ENCODE measurements at regions not wholly inside any gene's neighbourhood (a gene's known extent, or its start where the extent isn't known, plus 50 kb on each side); places are given as distances from the start of the nearest gene placed in this dataset.

DNA sequence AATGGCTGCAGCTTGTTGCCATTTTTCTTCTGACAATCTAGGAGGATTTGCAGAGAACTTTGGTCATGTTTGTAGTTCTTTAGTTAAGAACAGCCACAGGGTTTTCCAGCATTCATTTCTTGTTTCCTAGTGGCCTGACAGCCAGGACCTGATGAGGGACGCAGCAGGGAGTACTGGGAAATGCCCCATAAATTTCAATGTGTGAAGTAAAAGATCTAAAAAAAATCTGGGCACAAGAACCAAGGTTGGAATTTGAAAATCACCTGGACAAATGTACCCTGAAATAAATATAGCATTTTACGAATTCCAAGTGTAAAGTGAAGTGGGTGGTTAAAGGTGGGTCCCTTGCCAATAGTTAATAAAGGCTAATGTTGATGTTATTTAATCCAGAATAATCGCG is 195.0 kb downstream of the ZIC1 start:
- CTCF ChIA-PET: no interaction called here
- Histone ChIP-seq H3K9ac (ENCODE audit: low read depth, low read length) (no peak overlapping the region), H4K91ac (ENCODE audit: insufficient read depth, low read depth, low read length) (no peak overlapping the region), H3K4me2 (ENCODE audit: low read depth, low read length) (no peak overlapping the region), H3K4me1 (ENCODE audit: control insufficient read depth, insufficient read depth, low read length) (no peaks in the 10 kb centered on the region), H2BK5ac (ENCODE audit: low read depth, low read length, poor library complexity, severe bottlenecking) (no peak overlapping the region), H4K8ac (ENCODE audit: low read depth in 2 of 2, low read length in 2 of 2) (no peak overlapping the region), H4K20me1 (ENCODE audit: insufficient read depth, low read length) (no peaks in the 10 kb centered on the region), H2AK5ac (ENCODE audit: low read depth, low read length) (no peak overlapping the region), H2AFZ (replicated peaks; ENCODE audit: low read length, poor library complexity) (no peak overlapping the region), H3K23ac (ENCODE audit: low read depth, low read length) (no peak overlapping the region), H2BK20ac (ENCODE audit: low read depth, low read length) (no peak overlapping the region), H2BK120ac (ENCODE audit: low read depth, low read length) (no peak overlapping the region), H3K36me3 (ENCODE audit: control insufficient read depth, insufficient read depth, low read length) (no peaks in the 10 kb centered on the region), H3K79me1 (ENCODE audit: low read depth in 1 of 2, low read length in 2 of 2) (no peaks in the 10 kb centered on the region), H4K5ac (ENCODE audit: low read depth, low read length) (no peak overlapping the region), H3K56ac (ENCODE audit: extremely low read depth, insufficient read depth, low read length) (no peak overlapping the region), H3K14ac (replicated peaks; ENCODE audit: low read depth, low read length) (no peak overlapping the region), H3K18ac (ENCODE audit: low read depth, low read length) (no peak overlapping the region), H3K9me1 (ENCODE audit: insufficient read depth, low read length) (no peaks in the 10 kb centered on the region), H3K27ac (ENCODE audit: insufficient read depth, low read length) (no peak overlapping the region), H3K4ac (ENCODE audit: low read depth, low read length) (no peak overlapping the region), H2AK9ac (replicated peaks; ENCODE audit: low read depth, low read length, poor library complexity) (no peak overlapping the region), H3K4me3 (ENCODE audit: insufficient read depth, low read depth, low read length) (no peak overlapping the region), H2BK15ac (ENCODE audit: low read depth, low read length) (no peak overlapping the region), H3K9me3 (ENCODE audit: control insufficient read depth, insufficient read depth, low read length) (peaks cover 2% of the 10 kb centered on the region; the same call in 1 of the 2 replicates), H3K27me3 (ENCODE audit: control insufficient read depth, insufficient read depth, low read length) (no peaks in the 10 kb centered on the region)
- no peak for TF ChIP-seq POLR2A (IDR thresholded peaks at IDR 0.05; ENCODE audit: low read depth, low read length)
- TF ChIP-seq, protein P1, sequence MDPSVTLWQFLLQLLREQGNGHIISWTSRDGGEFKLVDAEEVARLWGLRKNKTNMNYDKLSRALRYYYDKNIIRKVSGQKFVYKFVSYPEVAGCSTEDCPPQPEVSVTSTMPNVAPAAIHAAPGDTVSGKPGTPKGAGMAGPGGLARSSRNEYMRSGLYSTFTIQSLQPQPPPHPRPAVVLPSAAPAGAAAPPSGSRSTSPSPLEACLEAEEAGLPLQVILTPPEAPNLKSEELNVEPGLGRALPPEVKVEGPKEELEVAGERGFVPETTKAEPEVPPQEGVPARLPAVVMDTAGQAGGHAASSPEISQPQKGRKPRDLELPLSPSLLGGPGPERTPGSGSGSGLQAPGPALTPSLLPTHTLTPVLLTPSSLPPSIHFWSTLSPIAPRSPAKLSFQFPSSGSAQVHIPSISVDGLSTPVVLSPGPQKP (IDR thresholded peaks at IDR 0.05; ENCODE audit: borderline replicate concordance, low read depth, low read length): no peak
- no peak for TF ChIP-seq MAZ (IDR thresholded peaks at IDR 0.05; ENCODE audit: borderline replicate concordance, low read depth, low read length)
- TF ChIP-seq CEBPB (IDR thresholded peaks at IDR 0.05; ENCODE audit: low read depth, low read length): no peak
- TF ChIP-seq, protein P2, sequence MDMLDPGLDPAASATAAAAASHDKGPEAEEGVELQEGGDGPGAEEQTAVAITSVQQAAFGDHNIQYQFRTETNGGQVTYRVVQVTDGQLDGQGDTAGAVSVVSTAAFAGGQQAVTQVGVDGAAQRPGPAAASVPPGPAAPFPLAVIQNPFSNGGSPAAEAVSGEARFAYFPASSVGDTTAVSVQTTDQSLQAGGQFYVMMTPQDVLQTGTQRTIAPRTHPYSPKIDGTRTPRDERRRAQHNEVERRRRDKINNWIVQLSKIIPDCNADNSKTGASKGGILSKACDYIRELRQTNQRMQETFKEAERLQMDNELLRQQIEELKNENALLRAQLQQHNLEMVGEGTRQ (IDR thresholded peaks at IDR 0.05; ENCODE audit: low read depth, low read length): no peak
- no peak for TF ChIP-seq MAFK (IDR thresholded peaks at IDR 0.05; ENCODE audit: low read depth, low read length)
- no peak for TF ChIP-seq MXI1 (IDR thresholded peaks at IDR 0.05; ENCODE audit: borderline replicate concordance, low read depth, low read length)
- TF ChIP-seq CHD1 (IDR thresholded peaks at IDR 0.05; ENCODE audit: low read depth, low read length): no peak
- no peak for TF ChIP-seq RFX5 (IDR thresholded peaks at IDR 0.05; ENCODE audit: low read depth, low read length)
- WGBS, 2 experiments (ENCODE audit: extremely low coverage in 2 of 2, insufficient read length in 1 of 2): no CpG with 5 or more reads among the region's 4 CpGs
- POLR2A ChIA-PET (ENCODE audit: unreplicated experiment): no interaction called here
- BruUV-seq (replicated peaks): no TSS peak
- no peak for DNase-seq
- in situ Hi-C loops (cut with MboI; ENCODE audit: low sequenced_read_pairs): no loop called here
- intact Hi-C loops (cut with micrococcal nuclease): no loop called here
- dilution Hi-C loops (cut with HindIII; ENCODE audit: low sequenced_read_pairs, unreplicated experiment): no loop called here
- ATAC-seq (ENCODE audit: low read depth): no peak

Data from IMR-90 (cell line).